CD4-positive, alpha-beta T cell treated with Interleukin-12 subunit alpha and Interleukin-12 subunit beta, for 1 hour (primary cell): ENCODE measurements at regions not wholly inside any gene's neighbourhood (a gene's known extent, or its start where the extent isn't known, plus 50 kb on each side); places are given as distances from the start of the nearest gene placed in this dataset.

ENCODE experiments used
- DNase-seq: peaks from one replicate; pipeline ENCODE4 v3.0.0-alpha.2; 2020

DNA sequence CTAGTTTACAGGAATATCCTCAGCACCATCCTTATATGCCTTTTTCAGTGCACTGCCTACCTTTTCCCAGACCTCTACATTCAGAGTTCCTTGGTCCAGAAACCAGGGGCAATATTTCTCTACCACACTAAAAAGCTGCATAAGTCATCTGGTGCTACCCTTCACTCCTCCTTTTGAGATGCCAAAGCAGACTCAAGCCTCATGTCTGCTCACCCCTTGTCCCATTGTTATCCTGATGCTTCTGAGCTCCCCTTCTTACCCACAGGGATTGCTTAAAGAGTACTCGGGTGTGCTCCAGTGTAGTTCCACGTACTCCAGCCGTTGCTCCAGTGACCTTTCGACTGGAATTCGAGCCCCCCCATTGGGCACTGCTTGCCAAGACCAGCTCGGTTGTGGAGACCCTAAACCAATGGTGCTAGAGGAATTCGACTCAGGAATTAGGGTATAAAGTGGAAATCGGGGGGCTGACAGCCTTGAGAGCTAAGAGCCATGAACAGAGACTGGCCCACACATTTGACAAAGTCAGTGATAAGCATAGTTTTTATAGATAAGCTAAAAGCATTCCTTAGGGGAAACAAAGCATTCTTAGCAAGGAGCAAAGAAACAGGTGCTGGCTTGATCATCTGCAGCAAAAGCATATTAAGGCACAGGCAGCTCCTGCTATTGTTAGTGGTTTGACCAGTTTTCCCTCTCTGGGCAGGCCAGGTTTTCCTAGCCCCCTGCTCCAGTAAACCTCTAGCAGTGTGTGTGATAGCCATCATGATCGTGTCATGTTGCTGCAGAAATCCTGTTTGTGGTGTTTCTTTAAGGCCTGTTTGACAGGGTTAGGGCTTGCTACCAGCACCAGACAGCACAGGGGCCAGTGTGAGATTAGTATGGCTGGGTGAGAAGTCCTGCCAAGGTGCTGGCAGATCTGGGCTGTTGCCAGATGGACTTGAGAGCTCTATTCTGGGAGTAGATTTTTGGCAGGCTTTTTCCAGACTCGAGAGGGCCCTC is 57.5 kb upstream of the WDR1 start:
- no peak for DNase-seq

DNA sequence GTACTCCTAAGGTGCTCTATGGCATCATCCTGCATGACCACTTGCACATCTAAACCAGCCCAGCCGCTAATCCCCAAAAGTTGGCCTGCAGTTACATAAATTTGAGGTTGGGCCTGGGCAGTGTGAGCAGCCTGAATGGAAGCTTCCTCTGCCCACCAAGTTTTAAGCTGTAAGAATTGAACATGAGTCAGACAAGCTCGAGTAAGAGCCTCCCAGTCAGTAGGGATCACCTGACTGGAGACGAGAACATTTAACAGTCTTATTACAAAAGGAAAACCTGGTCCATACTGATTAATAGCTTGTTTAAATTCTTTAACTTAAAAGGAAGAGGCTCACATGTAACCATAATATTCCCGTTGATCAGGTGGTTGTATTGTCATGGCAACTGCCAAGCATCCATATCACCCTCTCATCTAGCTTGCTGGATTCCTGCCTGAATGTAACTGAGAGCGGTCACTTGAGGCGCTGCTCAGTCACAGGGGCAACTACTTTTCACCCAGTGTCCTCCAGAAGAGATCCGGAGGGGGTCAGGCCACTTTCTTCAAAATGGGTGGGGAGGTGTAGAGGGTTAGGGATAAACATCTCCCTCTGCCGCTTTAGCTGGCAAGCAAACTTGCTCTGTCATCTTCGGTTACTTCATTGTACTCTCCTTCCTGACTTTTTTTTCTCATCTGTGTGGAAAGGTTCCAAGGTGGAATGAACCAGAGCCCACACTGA is 56.6 kb upstream of the WDR1 start:
- no peak for DNase-seq

DNA sequence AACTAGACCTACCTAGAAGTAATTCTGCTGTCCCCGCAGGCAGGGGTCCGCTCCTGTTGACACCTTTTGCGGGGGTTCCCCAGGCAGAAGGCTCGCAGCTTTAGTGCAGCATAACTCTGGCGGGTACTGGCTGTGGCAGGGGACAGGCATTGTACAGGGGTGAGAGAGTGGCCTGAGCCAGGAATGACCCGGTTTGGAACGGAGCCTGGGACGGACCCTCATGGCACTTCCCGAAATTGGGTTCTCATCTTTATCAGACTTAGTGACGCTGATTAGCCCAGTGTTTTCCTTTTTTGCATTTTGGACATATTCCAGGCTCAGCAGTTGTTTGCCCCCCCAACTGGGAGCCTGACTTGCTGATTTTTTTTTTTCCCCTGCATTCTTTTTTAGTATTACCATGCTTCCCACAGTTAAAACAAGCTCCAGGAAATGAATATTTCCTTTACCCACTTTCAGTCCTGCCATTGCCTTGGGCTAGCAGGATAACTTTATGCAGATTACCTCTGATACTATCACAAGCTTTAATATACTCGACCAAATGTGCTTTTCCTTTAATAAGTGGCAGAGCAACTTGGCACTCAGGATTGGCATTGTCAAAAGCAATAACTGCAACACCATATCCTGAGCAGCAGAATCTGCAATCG is 55.8 kb upstream of the WDR1 start:
- DNase-seq = no peak

DNA sequence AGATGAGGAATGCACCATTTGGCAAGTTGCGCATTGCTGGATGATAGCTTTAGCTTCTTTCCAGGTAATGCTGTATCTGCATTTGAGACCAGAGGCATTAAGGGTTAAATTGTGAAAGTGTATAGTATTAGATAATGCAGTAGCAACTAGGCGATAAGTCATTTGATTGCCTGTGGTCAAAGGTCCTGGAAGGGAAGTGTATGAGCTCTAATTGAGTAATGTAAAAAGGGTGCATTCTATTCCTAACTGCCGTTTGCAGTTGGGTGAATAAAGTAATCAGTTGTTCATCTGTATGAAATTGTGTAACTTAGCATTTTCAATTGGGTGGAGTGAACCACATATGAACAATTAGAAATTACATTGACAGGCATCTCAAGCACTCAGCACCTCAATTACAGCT is 54.5 kb upstream of the WDR1 start:
- no peak for DNase-seq

DNA sequence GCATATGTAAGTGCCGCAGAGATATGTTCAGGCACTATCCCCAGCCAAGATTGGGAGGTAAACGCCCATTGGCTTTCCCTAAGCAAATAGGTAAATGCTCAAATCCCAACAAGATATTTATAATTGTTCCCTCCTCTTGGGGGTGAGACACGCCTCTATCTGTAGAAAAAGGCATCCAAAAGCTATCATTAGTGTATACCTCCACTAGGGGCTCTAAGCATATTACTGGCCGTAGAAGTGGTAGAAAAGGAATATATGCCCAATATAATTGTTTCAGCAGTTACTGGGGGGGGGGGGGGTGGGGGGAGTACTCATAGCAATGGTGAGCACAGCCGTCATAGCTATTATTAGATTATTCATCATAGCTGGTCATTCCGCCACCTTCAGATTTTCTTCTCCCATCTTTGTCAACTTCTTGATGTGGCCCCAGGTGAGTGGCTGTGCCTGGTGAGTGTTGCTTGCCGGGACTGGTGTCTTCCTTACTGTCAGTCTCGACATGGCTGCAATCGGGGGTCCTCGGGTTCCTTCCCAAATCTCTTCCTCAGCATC is 53.3 kb upstream of the WDR1 start:
- DNase-seq = no peak

DNA sequence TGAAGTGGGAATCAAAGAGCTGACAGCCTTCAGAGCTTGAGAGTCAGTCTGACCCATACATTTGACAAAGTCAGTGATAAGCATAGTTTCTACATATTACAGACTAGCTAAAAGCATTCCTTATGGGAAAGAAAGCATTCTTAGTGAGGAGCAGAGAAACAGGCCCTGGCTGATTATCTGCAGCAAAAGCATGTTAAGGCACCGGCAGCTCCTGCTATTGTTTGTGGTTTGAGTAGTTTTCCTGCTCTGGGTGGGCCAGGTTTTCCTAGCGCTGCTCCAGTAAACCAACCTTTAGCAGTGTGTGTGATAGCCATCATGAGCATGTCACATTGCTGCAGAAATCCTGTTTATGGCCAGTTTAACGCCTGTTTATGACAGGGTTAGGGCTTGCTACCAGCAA is 51.6 kb upstream of the WDR1 start:
- no peak for DNase-seq

DNA sequence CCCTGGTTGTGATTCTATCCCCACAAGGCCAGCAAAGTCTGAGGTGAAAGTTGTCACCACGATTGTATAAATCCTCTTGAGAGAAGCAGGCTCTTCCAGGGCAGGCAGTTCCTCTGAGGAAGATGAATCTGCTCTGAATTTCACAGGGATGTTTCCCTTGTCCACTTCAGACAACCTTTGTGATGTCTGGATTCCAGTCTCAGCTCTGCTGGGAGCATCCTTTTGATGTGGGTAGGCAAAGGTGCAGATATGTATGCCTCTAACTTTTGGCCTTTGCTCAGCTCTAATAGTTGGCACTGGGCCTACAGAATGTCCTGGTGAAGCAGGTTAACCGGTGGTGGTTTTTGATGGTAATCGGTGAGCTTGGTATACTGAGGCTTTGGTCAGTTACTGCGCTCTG is 50.6 kb upstream of the WDR1 start:
- no peak for DNase-seq
